ENCODE measurements at regions not wholly inside any gene's neighbourhood (a gene's known extent, or its start where the extent isn't known, plus 50 kb on each side); places are given as distances from the start of the nearest gene placed in this dataset.

GRCh38 chr2:224211181-224211480 is 172.0 kb upstream of the SERPINE2 start:
- TF ChIP-seq CTCF (IDR thresholded peaks at IDR 0.05; ENCODE audit: low read length) (no peak), EZH2 (IDR thresholded peaks at IDR 0.05; ENCODE audit: borderline replicate concordance, low read length) (no peak)

All from OCI-LY1 (cell line).